ENCODE measurements at regions not wholly inside any gene's neighbourhood (a gene's known extent, or its start where the extent isn't known, plus 50 kb on each side); places are given as distances from the start of the nearest gene placed in this dataset.

- H3K4me3 ChIP-seq (ENCODE audit: low read length in 2 of 2): no peak overlapping the region
- WGBS, 2 donors (ENCODE audit: extremely low coverage in 2 of 2, insufficient read length in 2 of 2, insufficient replicate concordance in 1 of 2): no CpG with 5 or more reads among the region's 4 CpGs
- no peak for DNase-seq (ENCODE audit: low spot score)
- H3K9me3 ChIP-seq (replicated peaks in 1 of 2; ENCODE audit: control insufficient read depth in 2 of 2, insufficient read depth in 1 of 2, low read depth in 1 of 2, low read length in 2 of 2): no peaks in the 10 kb centered on the region
- no peaks in the 10 kb centered on the region for H3K79me1 ChIP-seq (ENCODE audit: low read depth, low read length)
- H2BK5ac ChIP-seq (ENCODE audit: low read length): no peak overlapping the region
- H3K23ac ChIP-seq (ENCODE audit: low read depth, low read length, poor library complexity): no peak overlapping the region
- no peak overlapping the region for H3K4ac ChIP-seq (ENCODE audit: low read length)
- H3K36me3 ChIP-seq (replicated peaks in 1 of 2; ENCODE audit: control insufficient read depth in 2 of 2, insufficient read depth in 2 of 2, low read length in 2 of 2): no peaks in the 10 kb centered on the region
- no peaks in the 10 kb centered on the region for H3K4me1 ChIP-seq (ENCODE audit: control insufficient read depth in 2 of 2, insufficient read depth in 1 of 2, low read depth in 1 of 2, low read length in 2 of 2)
- H2BK15ac ChIP-seq (ENCODE audit: low read length): no peak overlapping the region
- H2AK5ac ChIP-seq (ENCODE audit: low read depth, low read length): no peak overlapping the region
- no peak overlapping the region for H3K14ac ChIP-seq (ENCODE audit: low read length)
- no peak overlapping the region for H2BK120ac ChIP-seq (ENCODE audit: low read depth, low read length)
- H4K8ac ChIP-seq (ENCODE audit: low read depth, low read length): no peak overlapping the region
- H3K18ac ChIP-seq (ENCODE audit: low read length): no peak overlapping the region
- no peak overlapping the region for H2AFZ ChIP-seq (ENCODE audit: low read length)
- H2BK12ac ChIP-seq (ENCODE audit: low read length): no peak overlapping the region
- no peak overlapping the region for H3K27ac ChIP-seq (replicated peaks; ENCODE audit: low read length)
- H4K91ac ChIP-seq (ENCODE audit: low read depth, low read length, poor library complexity): no peak overlapping the region
- no peaks in the 10 kb centered on the region for H3K27me3 ChIP-seq (ENCODE audit: control insufficient read depth in 3 of 3, insufficient read depth in 3 of 3, low read depth in 1 of 3, low read length in 3 of 3)
- H3K9ac ChIP-seq (ENCODE audit: low read depth, low read length, poor library complexity): no peak overlapping the region
- no peak overlapping the region for H3K4me2 ChIP-seq (ENCODE audit: insufficient read depth, low read length, poor library complexity, severe bottlenecking)
These were observed 105.7 kb upstream of the ADAMTSL1 start for GRCh38 chr9:18368206-18368605.

- Histone ChIP-seq H2BK15ac (ENCODE audit: low read length) (no peak overlapping the region), H3K4me2 (ENCODE audit: insufficient read depth, low read length, poor library complexity, severe bottlenecking) (no peak overlapping the region), H3K9ac (ENCODE audit: low read depth, low read length, poor library complexity) (no peak overlapping the region), H4K8ac (ENCODE audit: low read depth, low read length) (no peak overlapping the region), H3K36me3 (replicated peaks in 1 of 2; ENCODE audit: control insufficient read depth in 2 of 2, insufficient read depth in 2 of 2, low read length in 2 of 2) (no peaks in the 10 kb centered on the region), H3K4ac (ENCODE audit: low read length) (no peak overlapping the region), H3K27me3 (ENCODE audit: control insufficient read depth in 3 of 3, insufficient read depth in 3 of 3, low read depth in 1 of 3, low read length in 3 of 3) (no peaks in the 10 kb centered on the region), H3K79me1 (ENCODE audit: low read depth, low read length) (no peaks in the 10 kb centered on the region), H2BK5ac (ENCODE audit: low read length) (no peak overlapping the region), H4K91ac (ENCODE audit: low read depth, low read length, poor library complexity) (no peak overlapping the region), H2BK12ac (ENCODE audit: low read length) (no peak overlapping the region), H3K9me3 (replicated peaks in 1 of 2; ENCODE audit: control insufficient read depth in 2 of 2, insufficient read depth in 1 of 2, low read depth in 1 of 2, low read length in 2 of 2) (no peaks in the 10 kb centered on the region), H3K4me3 (ENCODE audit: low read length in 2 of 2) (no peak overlapping the region), H2AFZ (ENCODE audit: low read length) (no peak overlapping the region), H2AK5ac (ENCODE audit: low read depth, low read length) (no peak overlapping the region), H2BK120ac (ENCODE audit: low read depth, low read length) (no peak overlapping the region), H3K4me1 (ENCODE audit: control insufficient read depth in 2 of 2, insufficient read depth in 1 of 2, low read depth in 1 of 2, low read length in 2 of 2) (no peaks in the 10 kb centered on the region), H3K14ac (ENCODE audit: low read length) (no peak overlapping the region), H3K18ac (ENCODE audit: low read length) (no peak overlapping the region), H3K23ac (ENCODE audit: low read depth, low read length, poor library complexity) (no peak overlapping the region), H3K27ac (replicated peaks; ENCODE audit: low read length) (no peak overlapping the region)
- no peak for DNase-seq (ENCODE audit: low spot score)
These were observed 102.8 kb upstream of the ADAMTSL1 start for GRCh38 chr9:18371141-18371540.

GRCh38 chr9:18371621-18372020 lies 102.3 kb upstream of the ADAMTSL1 start:
- Histone ChIP-seq H4K91ac (ENCODE audit: low read depth, low read length, poor library complexity) (no peak overlapping the region), H3K27me3 (ENCODE audit: control insufficient read depth in 3 of 3, insufficient read depth in 3 of 3, low read depth in 1 of 3, low read length in 3 of 3) (no peaks in the 10 kb centered on the region), H4K8ac (ENCODE audit: low read depth, low read length) (no peak overlapping the region), H2BK120ac (ENCODE audit: low read depth, low read length) (no peak overlapping the region), H3K9me3 (replicated peaks in 1 of 2; ENCODE audit: control insufficient read depth in 2 of 2, insufficient read depth in 1 of 2, low read depth in 1 of 2, low read length in 2 of 2) (no peaks in the 10 kb centered on the region), H2BK12ac (ENCODE audit: low read length) (no peak overlapping the region), H2AK5ac (ENCODE audit: low read depth, low read length) (no peak overlapping the region), H3K4me1 (ENCODE audit: control insufficient read depth in 2 of 2, insufficient read depth in 1 of 2, low read depth in 1 of 2, low read length in 2 of 2) (no peaks in the 10 kb centered on the region), H3K23ac (ENCODE audit: low read depth, low read length, poor library complexity) (no peak overlapping the region), H3K4me2 (ENCODE audit: insufficient read depth, low read length, poor library complexity, severe bottlenecking) (no peak overlapping the region), H3K4me3 (ENCODE audit: low read length in 2 of 2) (no peak overlapping the region), H3K27ac (replicated peaks; ENCODE audit: low read length) (no peak overlapping the region), H3K18ac (ENCODE audit: low read length) (no peak overlapping the region), H3K79me1 (ENCODE audit: low read depth, low read length) (no peaks in the 10 kb centered on the region), H3K4ac (ENCODE audit: low read length) (no peak overlapping the region), H2BK5ac (ENCODE audit: low read length) (no peak overlapping the region), H2AFZ (ENCODE audit: low read length) (no peak overlapping the region), H2BK15ac (ENCODE audit: low read length) (no peak overlapping the region), H3K36me3 (replicated peaks in 1 of 2; ENCODE audit: control insufficient read depth in 2 of 2, insufficient read depth in 2 of 2, low read length in 2 of 2) (no peaks in the 10 kb centered on the region), H3K14ac (ENCODE audit: low read length) (no peak overlapping the region), H3K9ac (ENCODE audit: low read depth, low read length, poor library complexity) (no peak overlapping the region)
- WGBS, 2 donors (ENCODE audit: extremely low coverage in 2 of 2, insufficient read length in 2 of 2, insufficient replicate concordance in 1 of 2): no CpG with 5 or more reads among the region's 3 CpGs
- no peak for DNase-seq (ENCODE audit: low spot score)

- Histone ChIP-seq H3K4ac (ENCODE audit: low read length) (no peak overlapping the region), H3K14ac (ENCODE audit: low read length) (no peak overlapping the region), H3K27me3 (ENCODE audit: control insufficient read depth in 3 of 3, insufficient read depth in 3 of 3, low read depth in 1 of 3, low read length in 3 of 3) (no peaks in the 10 kb centered on the region), H3K4me3 (ENCODE audit: low read length in 2 of 2) (no peak overlapping the region), H3K79me1 (ENCODE audit: low read depth, low read length) (no peaks in the 10 kb centered on the region), H3K9me3 (replicated peaks in 1 of 2; ENCODE audit: control insufficient read depth in 2 of 2, insufficient read depth in 1 of 2, low read depth in 1 of 2, low read length in 2 of 2) (no peaks in the 10 kb centered on the region), H4K91ac (ENCODE audit: low read depth, low read length, poor library complexity) (no peak overlapping the region), H3K36me3 (replicated peaks in 1 of 2; ENCODE audit: control insufficient read depth in 2 of 2, insufficient read depth in 2 of 2, low read length in 2 of 2) (no peaks in the 10 kb centered on the region), H4K8ac (ENCODE audit: low read depth, low read length) (no peak overlapping the region), H2BK5ac (ENCODE audit: low read length) (no peak overlapping the region), H2BK12ac (ENCODE audit: low read length) (no peak overlapping the region), H3K4me2 (ENCODE audit: insufficient read depth, low read length, poor library complexity, severe bottlenecking) (no peak overlapping the region), H2BK15ac (ENCODE audit: low read length) (no peak overlapping the region), H2AFZ (ENCODE audit: low read length) (peak overlapping the region; percentile 33), H3K4me1 (ENCODE audit: control insufficient read depth in 2 of 2, insufficient read depth in 1 of 2, low read depth in 1 of 2, low read length in 2 of 2) (peaks cover 1 to 5% of the 10 kb centered on the region in 2 donors), H3K9ac (ENCODE audit: low read depth, low read length, poor library complexity) (no peak overlapping the region), H2BK120ac (ENCODE audit: low read depth, low read length) (no peak overlapping the region), H2AK5ac (ENCODE audit: low read depth, low read length) (no peak overlapping the region), H3K27ac (replicated peaks; ENCODE audit: low read length) (no peak overlapping the region), H3K18ac (ENCODE audit: low read length) (no peak overlapping the region), H3K23ac (ENCODE audit: low read depth, low read length, poor library complexity) (no peak overlapping the region)
- WGBS, 2 donors (ENCODE audit: extremely low coverage in 2 of 2, insufficient read length in 2 of 2, insufficient replicate concordance in 1 of 2): no CpG with 5 or more reads among the region's 5 CpGs
- no peak for DNase-seq (ENCODE audit: low spot score)
These were observed 94.7 kb upstream of the ADAMTSL1 start for GRCh38 chr9:18379073-18379811.
